ENCODE measurements at regions not wholly inside any gene's neighbourhood (a gene's known extent, or its start where the extent isn't known, plus 50 kb on each side); places are given as distances from the start of the nearest gene placed in this dataset.
A peak's percentile ranks its signal among the peaks of the same experiment; 100 is the strongest.
"Not testable (repeated sequence)": the region's sequence is repeated elsewhere in the genome, so short reads cannot be mapped to it uniquely, and the experiment has no call there.

DNA sequence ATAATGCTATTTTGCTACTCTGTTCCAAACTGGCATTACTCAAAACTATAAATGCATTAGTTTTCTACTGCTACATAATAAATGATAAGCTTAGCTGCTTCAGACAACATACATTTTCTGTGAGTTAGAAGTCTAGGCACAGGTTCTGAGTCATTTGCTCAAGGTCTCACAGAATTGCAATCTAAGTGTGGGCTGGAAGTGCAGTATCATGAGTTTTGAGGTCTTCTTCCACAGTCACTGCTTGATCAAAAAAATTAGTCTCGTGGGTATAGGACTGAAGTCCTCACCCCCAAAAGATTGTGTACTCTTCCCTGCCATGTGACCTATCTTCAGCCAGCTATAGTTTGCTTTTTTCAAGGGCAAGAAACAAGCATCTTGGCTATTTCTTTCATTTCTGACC, 676.9 kb downstream of the ADCYAP1 start:
- DNase-seq = no peak

DNA sequence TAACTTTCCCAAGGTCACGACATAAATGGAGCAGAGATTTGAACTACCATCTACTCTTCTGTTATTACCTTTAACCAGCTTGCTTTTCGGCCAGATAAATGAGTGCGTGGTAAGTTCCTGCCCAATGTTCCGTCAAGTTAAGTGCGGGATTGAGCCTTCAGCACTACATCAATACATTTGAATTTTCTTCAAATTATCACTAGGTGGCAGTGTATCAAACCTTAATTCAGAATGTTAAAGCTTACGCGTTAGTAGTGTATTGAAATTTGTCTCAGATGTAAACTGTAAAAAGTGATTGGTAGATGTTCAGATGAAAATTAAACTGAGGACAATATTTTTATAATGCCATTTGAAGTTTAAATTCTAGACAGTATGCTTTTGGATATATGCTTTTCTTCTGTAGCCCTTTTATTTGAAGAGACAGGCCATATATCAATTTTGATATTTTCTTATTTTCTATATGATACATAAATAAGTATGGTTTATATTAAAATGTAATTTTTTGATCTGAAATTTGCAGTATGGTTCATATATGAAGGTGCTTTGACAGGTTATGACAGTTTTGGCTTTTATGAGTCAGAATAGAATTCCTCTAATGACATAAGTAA, 681.3 kb downstream of the ADCYAP1 start:
- peak; percentile 31 for DNase-seq

- DNase-seq = no peak
Observed at GRCh38 chr18:1593091-1593490, 688.4 kb downstream of the ADCYAP1 start.

DNA sequence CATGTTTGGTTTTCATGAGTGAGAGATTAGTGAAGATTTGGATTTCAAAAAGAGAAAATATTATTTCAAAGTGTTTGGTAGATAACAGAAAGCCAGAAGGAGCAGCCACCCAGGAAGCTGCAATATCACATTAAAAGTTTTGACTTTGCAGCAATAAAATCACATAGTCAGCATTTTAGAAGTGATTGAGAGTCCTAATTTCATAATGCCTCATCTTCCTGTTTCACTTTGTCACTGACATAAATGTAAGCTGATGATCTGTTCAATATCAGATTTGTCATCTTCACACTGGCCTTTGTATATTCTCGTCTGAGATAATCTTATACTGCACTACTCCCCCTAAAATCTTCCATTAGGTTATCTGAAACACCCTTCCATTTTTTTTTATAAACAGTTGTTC, 690.5 kb downstream of the ADCYAP1 start:
- DNase-seq = no peak

- no peak for DNase-seq
Observed at GRCh38 chr18:1599196-1599595, 694.5 kb downstream of the ADCYAP1 start.

GRCh38 chr18:1604751-1605150, 700.1 kb downstream of the ADCYAP1 start:
- no peak for DNase-seq

DNA sequence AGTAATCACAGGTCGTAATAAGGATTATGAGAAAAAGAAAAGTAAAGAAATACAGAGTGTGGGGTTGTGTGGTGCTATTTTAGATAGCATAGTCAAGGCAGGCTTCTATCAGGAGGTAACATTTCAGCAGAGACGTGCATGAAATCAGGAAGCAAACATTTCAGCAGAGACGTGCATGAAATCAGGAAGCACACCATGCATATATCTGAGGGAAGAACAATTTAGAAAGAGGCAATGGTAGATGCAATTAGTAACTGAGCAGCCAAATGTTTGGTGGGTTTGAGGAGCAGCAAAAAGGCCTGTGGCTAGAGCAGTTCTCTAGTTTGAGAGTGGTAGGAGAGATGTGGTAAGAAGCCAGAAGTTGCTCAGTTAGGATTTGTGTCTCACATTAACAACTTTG, 713.7 kb downstream of the ADCYAP1 start:
- DNase-seq = no peak

GRCh38 chr18:1619507-1619906, 714.8 kb downstream of the ADCYAP1 start:
- no peak for DNase-seq

GRCh38 chr18:1624612-1625011, 719.9 kb downstream of the ADCYAP1 start:
- no peak for DNase-seq

DNA sequence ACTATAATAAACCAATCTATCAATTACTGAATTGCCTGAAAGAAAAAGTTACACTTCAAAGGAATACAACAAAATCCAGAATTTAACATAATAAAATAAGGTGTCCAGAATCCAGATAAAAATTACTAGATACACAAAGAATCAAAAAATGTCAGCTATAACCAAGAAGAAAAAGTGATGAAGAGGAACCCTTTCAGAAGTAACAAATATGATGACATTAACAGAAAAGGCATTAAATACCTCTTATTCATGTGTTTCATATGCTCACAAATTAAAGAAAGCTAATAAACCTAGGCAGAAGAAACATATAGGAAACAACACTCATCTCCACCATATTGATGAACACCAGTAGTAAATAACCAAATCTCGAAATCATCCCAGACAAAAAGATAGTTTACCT, 722.8 kb downstream of the ADCYAP1 start:
- DNase-seq = no peak

DNA sequence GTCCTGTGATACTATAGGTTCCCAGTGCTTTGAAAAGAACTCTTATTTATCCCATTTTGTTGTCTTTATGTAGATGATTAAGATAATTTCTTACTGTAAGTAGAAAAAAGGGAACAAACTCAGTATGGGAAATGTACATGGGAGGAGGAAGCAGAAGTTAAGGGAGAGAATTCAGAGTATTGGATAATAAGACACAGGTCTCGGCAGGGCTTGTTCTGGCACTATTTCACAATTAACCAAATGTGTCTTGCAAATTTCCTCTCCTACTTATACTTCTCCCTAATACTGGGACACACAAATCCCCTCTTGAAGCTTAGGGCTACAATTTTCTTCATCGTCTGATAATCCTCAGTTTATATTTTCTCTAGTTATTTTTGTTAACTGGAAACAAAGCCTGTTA, 744.0 kb downstream of the ADCYAP1 start:
- no peak for DNase-seq

DNA sequence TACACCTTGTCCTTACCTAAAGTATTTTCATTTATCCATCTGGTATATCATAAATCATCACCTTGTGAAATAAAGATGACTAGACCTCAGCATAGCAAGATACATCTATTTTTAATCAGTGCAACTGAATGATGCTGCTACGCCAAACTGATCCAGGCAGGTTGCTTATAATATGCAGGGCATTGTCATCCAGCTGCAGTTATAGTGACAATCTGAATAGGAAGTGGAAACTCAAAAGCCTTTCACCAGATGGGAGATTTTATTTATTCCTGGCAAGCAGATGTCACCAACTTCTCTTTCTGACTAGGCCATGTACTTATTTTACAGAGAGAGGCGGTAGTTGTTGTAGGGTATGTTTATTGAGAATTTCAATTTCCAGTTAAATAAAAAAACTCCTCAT, 747.3 kb downstream of the ADCYAP1 start:
- DNase-seq = no peak

GRCh38 chr18:1653873-1654272, 749.2 kb downstream of the ADCYAP1 start:
- no peak for DNase-seq

DNA sequence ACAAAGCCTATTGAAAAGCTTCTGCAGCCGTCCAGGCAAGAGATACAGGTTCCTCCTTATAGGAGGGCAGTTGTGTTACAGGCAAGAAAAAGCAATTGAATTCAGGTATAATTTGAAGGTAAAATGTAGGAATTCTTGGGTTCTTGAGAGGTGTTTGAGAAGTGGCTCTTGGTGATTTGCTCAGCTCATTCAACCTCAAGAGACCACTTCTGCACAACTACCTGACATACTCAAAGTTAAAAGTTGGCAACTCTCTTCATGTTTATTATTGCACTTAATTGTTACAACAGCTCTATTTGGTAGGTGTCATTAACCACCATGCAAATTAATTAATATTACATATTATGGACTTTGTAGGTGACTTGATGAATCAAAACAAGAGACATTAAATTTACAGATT, 753.2 kb downstream of the ADCYAP1 start:
- DNase-seq = no peak

- no peak for DNase-seq
Observed at GRCh38 chr18:1658908-1659566, 754.4 kb downstream of the ADCYAP1 start.

GRCh38 chr18:1663879-1664705, 759.4 kb downstream of the ADCYAP1 start:
- peak; percentile 12 for DNase-seq

- DNase-seq = peak; percentile 24
Observed at GRCh38 chr18:1665079-1665478, 760.4 kb downstream of the ADCYAP1 start.

- DNase-seq = no peak
Observed at GRCh38 chr18:1668279-1668678, 763.6 kb downstream of the ADCYAP1 start.

DNA sequence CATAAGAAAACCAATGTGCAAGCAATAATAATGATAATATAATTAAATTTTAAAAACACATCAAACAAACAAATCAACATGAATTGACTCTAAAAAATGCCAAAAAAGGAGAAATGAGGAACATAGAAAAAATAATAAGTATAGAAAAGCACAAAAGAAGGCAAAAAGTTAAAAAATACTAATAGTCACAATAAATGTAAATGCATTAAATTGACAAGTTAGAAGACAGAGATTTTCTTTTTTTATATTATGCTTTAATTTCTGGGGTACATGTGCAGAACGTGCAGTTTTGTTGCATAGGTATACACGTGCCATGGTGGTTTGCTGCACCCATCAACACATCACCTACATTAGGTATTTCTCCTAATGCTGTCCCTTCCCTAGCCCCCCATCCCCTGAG, 767.0 kb downstream of the ADCYAP1 start:
- DNase-seq = not testable (repeated sequence)

GRCh38 chr18:1676387-1676786, 771.7 kb downstream of the ADCYAP1 start:
- no peak for DNase-seq

DNA sequence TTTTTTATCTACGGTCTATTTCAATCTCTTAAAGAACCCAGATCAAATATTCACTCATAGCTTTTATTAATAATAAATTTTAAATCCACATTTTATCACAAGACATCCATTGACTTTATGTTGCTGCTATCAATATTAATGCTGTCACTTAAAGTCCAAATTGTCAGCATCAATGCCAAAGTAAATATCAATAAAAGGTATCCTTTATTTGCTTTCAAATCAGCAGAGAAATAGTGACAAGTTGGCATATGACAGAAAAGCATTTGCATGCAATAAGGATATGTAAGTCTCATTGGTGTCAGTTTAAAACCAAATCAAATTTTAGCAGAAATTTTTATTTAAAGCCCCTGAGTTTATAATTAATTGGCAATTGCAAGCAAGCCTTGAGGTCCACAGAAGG, 775.4 kb downstream of the ADCYAP1 start:
- DNase-seq = no peak

- no peak for DNase-seq
Observed at GRCh38 chr18:1691863-1692262, 787.2 kb downstream of the ADCYAP1 start.

GRCh38 chr18:1708006-1708405, 803.3 kb downstream of the ADCYAP1 start:
- no peak for DNase-seq

DNA sequence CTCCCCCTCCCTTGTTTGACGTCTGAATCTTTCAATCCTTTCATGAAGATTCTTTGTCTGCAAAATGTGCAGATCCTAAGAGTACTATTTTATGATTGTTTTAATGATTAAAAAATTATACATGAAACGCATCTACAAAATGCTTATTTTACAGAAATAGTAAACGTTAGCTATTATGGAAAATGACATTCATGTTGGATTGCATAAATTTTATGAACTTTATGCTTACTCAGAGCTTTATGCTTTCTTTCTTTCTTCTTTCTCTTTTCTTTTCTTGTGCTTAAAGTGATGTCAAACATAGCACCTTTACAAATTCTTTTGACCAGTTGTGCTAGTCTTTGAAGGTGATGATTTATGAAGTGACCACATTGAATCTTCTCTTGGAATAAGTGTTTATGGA, 805.4 kb downstream of the ADCYAP1 start:
- no peak for DNase-seq
